Neural progenitor cell (in vitro differentiated cells): ENCODE measurements at regions not wholly inside any gene's neighbourhood (a gene's known extent, or its start where the extent isn't known, plus 50 kb on each side); places are given as distances from the start of the nearest gene placed in this dataset.

Experiments used
- CTCF ChIP-seq: fragments of 200-600 bp; sonication (generic); IDR thresholded peaks from 2 replicates; pipeline ENCODE4 v1.5.1; 2017; ENCODE audit warnings: antibody characterized with exemption, mild to moderate bottlenecking
- EZH2 ChIP-seq: fragments of 200-600 bp; sonication (generic); IDR thresholded peaks from 2 replicates; pipeline ENCODE4 v1.6.1; 2017; ENCODE audit warnings: antibody characterized with exemption, mild to moderate bottlenecking, moderate library complexity

- TF ChIP-seq CTCF (no peak), EZH2 (no peak)
Observed at GRCh38 chr4:112900416-112900815, 149.0 kb upstream of the ANK2 start.
